Activated CD4-positive, alpha-beta T cell treated with anti-CD3 and anti-CD28 coated beads for 36 hours (primary cell): ENCODE measurements at regions not wholly inside any gene's neighbourhood (a gene's known extent, or its start where the extent isn't known, plus 50 kb on each side); places are given as distances from the start of the nearest gene placed in this dataset.
A peak's percentile ranks its signal among the peaks of the same experiment; 100 is the strongest.

Experiments used
- ATAC-seq: fragments of 200-7000 bp; cut with Tn5 transposase; one replicate; pipeline ENCODE4 v1.10.0; 2021; ENCODE audit warnings: mild to moderate bottlenecking, moderate library complexity
- CTCF ChIA-PET: fragments of 350-600 bp; sonication (Branson Sonifier 250); formaldehyde crosslinking; loops from one replicate; lab custom pipeline; 2021; ENCODE audit warnings: antibody characterized with exemption; lab: Charles Lee
- POLR2A ChIA-PET: fragments of 350-600 bp; sonication (Branson Sonifier 250); formaldehyde crosslinking; loops from one replicate; lab custom pipeline; 2021; ENCODE audit warnings: antibody characterized with exemption, inconsistent platforms; lab: Charles Lee
- DNase-seq: peaks from one replicate; pipeline ENCODE4 v3.0.0-alpha.2; 2020
- H3K27ac Mint-ChIP-seq: one replicate; pipeline ENCODE4 v1.8.0; 2021; ENCODE audit warnings: mixed read lengths
- H3K27me3 Mint-ChIP-seq: one replicate; pipeline ENCODE4 v1.8.0; 2021; ENCODE audit warnings: mixed read lengths
- H3K36me3 Mint-ChIP-seq: one replicate; pipeline ENCODE4 v1.8.0; 2021; ENCODE audit warnings: low read depth, mixed read lengths
- H3K4me1 Mint-ChIP-seq: one replicate; pipeline ENCODE4 v1.8.0; 2021; ENCODE audit warnings: mixed read lengths
- H3K4me3 Mint-ChIP-seq: one replicate; pipeline ENCODE4 v1.8.0; 2021; ENCODE audit warnings: mild to moderate bottlenecking, moderate library complexity, mixed read lengths
- H3K9me3 Mint-ChIP-seq: one replicate; pipeline ENCODE4 v1.8.0; 2021; ENCODE audit warnings: low read depth, mixed read lengths
- intact Hi-C, 2 experiments: fragments of 100-400 bp; cut with DNase I in 1 of 2; cut with micrococcal nuclease in 1 of 2; formaldehyde crosslinking; loops; one replicate each; pipeline versions ENCODE4 v1.14.2 to v1.15.1; 2022 to 2024; cut with DNase I, micrococcal nuclease

DNA sequence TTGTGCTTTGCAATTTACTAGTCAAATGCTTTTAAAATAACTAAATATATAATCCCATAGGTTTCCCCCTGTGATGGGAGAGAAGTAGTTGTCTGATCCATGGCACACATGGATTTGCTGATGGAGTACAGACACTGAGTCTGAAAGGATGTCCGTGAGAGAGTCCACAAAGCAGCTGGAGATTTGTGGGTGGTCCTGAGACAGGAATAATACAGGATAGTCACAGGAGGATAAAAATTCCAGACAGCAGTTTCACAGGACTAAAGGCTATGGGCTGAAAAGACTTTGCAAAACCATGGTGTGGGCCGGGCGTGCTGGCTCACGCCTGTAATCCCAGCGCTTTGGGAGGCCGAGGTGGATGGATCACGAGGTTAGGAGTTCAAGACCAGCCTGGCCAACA is 58.7 kb upstream of the ZFR start:
- intact Hi-C loops = no loop called here
- ChIA-PET POLR2A (no interaction called here), CTCF (no interaction called here)
- Mint-ChIP-seq H3K4me1 (peaks cover 30% of the 10 kb centered on the region), H3K36me3 (no peaks in the 10 kb centered on the region), H3K27ac (no peak overlapping the region), H3K27me3 (peaks cover 6% of the 10 kb centered on the region), H3K4me3 (no peak overlapping the region), H3K9me3 (no peaks in the 10 kb centered on the region)
- DNase-seq (no peak), ATAC-seq (no peak)

DNA sequence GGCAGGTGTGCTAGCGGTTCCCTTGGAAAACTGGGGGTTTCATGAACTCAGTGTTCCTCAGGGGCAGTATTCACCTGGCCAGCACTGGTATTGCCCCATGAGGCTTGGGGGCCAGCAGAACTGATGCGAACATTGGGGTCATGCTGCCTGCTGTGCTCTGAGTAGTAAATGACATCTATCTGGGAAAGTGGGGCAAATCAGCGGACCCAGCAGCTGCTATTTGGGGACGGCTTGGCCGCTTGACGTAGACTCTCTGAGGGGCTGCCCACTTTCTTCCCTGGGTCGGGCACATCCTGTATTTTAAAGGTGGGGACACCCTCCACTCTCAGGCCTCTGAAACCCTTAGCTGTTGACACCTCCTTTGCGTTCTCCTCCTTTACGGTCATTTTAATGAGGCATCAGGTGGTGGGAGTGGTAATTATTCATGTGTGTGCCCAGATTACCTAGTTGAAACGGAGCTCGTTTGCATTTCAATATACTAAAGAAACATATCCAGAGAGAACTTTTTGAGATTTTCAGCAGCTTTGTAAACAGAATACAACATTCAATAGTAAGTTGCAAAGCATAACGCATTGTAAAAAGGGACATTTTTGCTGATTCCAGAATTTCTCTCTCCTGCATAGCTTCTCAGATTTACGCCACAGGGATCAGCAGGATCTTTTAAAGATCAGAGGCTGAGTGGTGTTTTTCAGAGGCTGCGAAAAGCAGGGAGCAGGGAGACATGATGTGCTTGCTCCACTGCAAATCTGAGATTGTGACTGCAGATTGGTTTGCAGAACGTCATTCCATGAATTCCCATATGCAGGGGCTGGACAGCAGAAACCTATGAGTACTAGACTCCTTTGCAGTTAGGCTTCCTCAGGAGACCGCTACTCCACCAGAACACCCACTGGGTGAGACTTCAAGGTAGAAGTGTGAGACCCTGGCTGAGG is 56.8 kb upstream of the ZFR start:
- Mint-ChIP-seq H3K27ac (no peak overlapping the region), H3K27me3 (peaks cover 4% of the 10 kb centered on the region), H3K4me1 (peaks cover 30% of the 10 kb centered on the region), H3K4me3 (no peak overlapping the region), H3K9me3 (no peaks in the 10 kb centered on the region), H3K36me3 (no peaks in the 10 kb centered on the region)
- ChIA-PET POLR2A (no interaction called here), CTCF (interaction anchor here (5.7 kb wide), 1 partner anchor 89 kb away, joined by 34 read pairs; no protein-coding TSS in a partner anchor)
- ATAC-seq = no peak
- intact Hi-C loops = no loop called here
- no peak for DNase-seq

DNA sequence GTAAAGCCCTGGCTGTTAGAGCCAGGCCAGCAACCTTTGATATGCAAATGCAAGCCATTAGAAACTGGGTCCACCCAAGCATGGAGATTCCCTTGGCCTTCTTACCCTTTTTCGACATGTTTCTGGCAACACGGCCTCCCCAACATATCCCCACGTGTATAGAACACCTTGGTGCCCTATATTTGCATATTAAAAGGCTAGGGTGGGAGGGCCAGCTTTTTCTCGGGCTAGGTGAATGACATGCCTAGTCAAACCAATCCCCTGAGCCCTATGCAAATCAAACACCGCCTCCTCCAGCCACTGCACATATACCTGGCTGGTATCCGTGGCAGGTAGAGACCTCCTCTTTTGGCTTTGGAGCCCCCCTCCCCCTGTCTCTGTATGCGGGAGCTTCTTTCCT is 55.6 kb upstream of the ZFR start:
- Mint-ChIP-seq H3K36me3 (no peaks in the 10 kb centered on the region), H3K4me1 (peaks cover 24% of the 10 kb centered on the region), H3K9me3 (no peaks in the 10 kb centered on the region), H3K27ac (no peak overlapping the region), H3K4me3 (no peak overlapping the region), H3K27me3 (peaks cover 4% of the 10 kb centered on the region)
- ChIA-PET POLR2A (no interaction called here), CTCF (interaction anchor here (1.3 to 5.7 kb wide), 4 partner anchors 10 to 128 kb away, joined by 3 to 34 read pairs (median 9); no protein-coding TSS in a partner anchor)
- ATAC-seq = no peak
- intact Hi-C loops = no loop called here
- DNase-seq = no peak

DNA sequence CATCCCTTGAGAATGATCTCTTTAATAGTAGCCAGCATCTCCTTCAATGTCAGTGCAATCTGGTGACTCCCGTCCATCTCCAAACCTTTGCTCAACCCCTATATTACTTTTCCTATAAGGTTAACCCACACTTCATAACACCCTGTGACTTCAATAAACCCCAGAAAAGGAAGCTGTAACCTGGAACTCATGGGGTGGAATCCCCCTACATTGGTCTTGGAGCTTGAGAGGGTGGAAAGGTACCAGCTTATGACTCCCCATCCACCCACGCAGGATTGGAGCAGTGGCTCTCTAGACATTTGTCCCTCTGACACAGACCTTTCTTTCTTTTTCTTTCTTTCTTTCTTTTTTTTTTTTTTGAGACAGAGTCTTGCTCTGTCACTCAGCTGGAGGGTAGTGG is 54.7 kb upstream of the ZFR start:
- ChIA-PET CTCF (interaction anchor here (0.5 to 5.7 kb wide), 9 partner anchors 9 to 139 kb away, joined by 3 to 34 read pairs (median 3); no protein-coding TSS in a partner anchor), POLR2A (interaction anchor here (0.6 kb wide), 1 partner anchor 207 kb away, joined by 3 read pairs; no protein-coding TSS in a partner anchor)
- H3K4me1 Mint-ChIP-seq = peaks cover 14% of the 10 kb centered on the region
- no peaks in the 10 kb centered on the region for H3K36me3 Mint-ChIP-seq
- no peak overlapping the region for H3K27ac Mint-ChIP-seq
- H3K27me3 Mint-ChIP-seq = no peaks in the 10 kb centered on the region
- H3K4me3 Mint-ChIP-seq = no peak overlapping the region
- intact Hi-C loops = no loop called here
- H3K9me3 Mint-ChIP-seq = no peaks in the 10 kb centered on the region
- peak; percentile 62 for DNase-seq
- peak; percentile 80 for ATAC-seq

DNA sequence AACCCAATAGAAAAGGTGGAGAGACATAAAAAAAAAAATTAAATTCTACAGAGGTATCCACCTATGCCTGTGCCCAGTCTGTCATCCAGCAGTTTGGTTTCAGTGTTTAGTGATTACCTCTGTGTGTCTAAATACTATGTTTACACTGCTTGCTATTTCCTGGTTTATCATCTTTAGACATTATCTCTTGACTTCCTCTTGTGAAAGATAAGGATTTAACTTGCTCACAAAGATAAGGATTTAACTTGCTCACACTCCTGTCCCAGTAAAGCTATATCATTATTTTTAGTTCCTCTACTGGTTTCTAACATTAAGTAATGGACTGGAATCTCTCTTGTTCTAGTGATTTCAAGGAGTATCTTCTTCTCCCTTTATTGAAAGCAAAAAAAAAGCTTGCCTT is 53.9 kb upstream of the ZFR start:
- peaks cover 13% of the 10 kb centered on the region for H3K4me1 Mint-ChIP-seq
- intact Hi-C loops = no loop called here
- ChIA-PET POLR2A (interaction anchor here (0.6 kb wide), 1 partner anchor 207 kb away, joined by 3 read pairs; no protein-coding TSS in a partner anchor), CTCF (interaction anchor here (0.6 to 5.7 kb wide), 7 partner anchors 9 to 115 kb away, joined by 3 to 34 read pairs (median 3); no protein-coding TSS in a partner anchor)
- no peaks in the 10 kb centered on the region for H3K9me3 Mint-ChIP-seq
- no peak overlapping the region for H3K27ac Mint-ChIP-seq
- DNase-seq = no peak
- H3K27me3 Mint-ChIP-seq = no peaks in the 10 kb centered on the region
- H3K4me3 Mint-ChIP-seq = no peak overlapping the region
- ATAC-seq = no peak
- H3K36me3 Mint-ChIP-seq = no peaks in the 10 kb centered on the region

DNA sequence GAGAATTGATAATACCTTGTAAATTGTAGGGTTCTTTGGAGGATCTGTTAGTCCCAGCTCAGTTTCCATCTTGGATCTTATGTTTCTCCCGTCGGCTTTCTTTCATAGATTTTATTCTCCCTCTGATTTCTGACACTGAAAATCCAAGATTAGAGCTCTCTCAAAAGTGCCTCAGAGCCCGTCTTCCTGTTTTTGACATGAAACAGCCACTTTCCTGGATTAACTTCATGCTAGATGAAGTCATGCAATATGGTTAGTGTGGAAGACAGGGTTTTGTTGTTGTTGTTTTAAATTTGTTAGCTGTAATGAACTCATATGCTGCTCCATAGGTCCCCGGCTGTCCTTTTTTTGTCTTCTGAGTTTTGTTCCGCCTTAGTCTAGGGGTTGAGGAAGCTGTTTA is 51.6 kb upstream of the ZFR start:
- Mint-ChIP-seq H3K27ac (no peak overlapping the region), H3K27me3 (no peaks in the 10 kb centered on the region), H3K4me3 (no peak overlapping the region), H3K9me3 (no peaks in the 10 kb centered on the region), H3K36me3 (no peaks in the 10 kb centered on the region), H3K4me1 (peaks cover 13% of the 10 kb centered on the region)
- intact Hi-C loops = no loop called here
- DNase-seq (no peak), ATAC-seq (no peak)
- POLR2A ChIA-PET = no interaction called here
- CTCF ChIA-PET = interaction anchor here (0.7 to 5.7 kb wide), 4 partner anchors 13 to 117 kb away, joined by 3 to 34 read pairs (median 3); no protein-coding TSS in a partner anchor

DNA sequence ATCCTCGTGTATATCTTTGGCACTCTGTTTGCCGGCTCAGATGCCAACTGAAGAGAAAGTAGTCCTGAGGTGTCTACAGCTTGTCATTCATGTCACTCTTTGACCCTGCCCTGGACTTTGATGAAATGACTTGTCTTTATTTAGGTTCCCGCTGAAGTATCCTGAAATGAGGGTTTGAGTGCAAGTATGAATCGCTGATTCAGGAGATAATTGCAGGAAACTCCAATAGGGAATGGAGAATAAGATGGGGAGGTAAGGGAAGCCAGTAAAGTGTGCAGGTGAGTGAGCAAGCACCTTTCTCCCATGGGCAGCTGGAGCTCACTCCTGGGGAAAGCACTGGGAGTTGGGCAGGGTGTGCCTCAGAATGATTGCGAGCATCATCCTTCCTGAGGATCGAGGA is 50.3 kb upstream of the ZFR start:
- CTCF ChIA-PET = interaction anchor here (0.7 to 0.8 kb wide), 2 partner anchors 95 to 117 kb away, joined by 3 read pairs; no protein-coding TSS in a partner anchor
- POLR2A ChIA-PET = interaction anchor here (0.9 kb wide), 1 partner anchor 95 kb away, joined by 3 read pairs; no protein-coding TSS in a partner anchor
- no peak for ATAC-seq
- Mint-ChIP-seq H3K4me3 (no peak overlapping the region), H3K27ac (no peak overlapping the region), H3K27me3 (no peaks in the 10 kb centered on the region), H3K36me3 (no peaks in the 10 kb centered on the region), H3K4me1 (peaks cover 13% of the 10 kb centered on the region), H3K9me3 (no peaks in the 10 kb centered on the region)
- intact Hi-C loops = no loop called here
- no peak for DNase-seq
